Lower leg skin (tissue), 3 donors: ENCODE measurements at regions not wholly inside any gene's neighbourhood (a gene's known extent, or its start where the extent isn't known, plus 50 kb on each side); places are given as distances from the start of the nearest gene placed in this dataset.

Source experiments
- CTCF ChIP-seq, 3 donors: fragments of 450-650 bp; IDR thresholded peaks; one replicate each; pipeline ENCODE4 v1.5.1; 2016; ENCODE audit warnings: antibody characterized with exemption in 3 of 3, mild to moderate bottlenecking in 3 of 3, moderate library complexity in 2 of 3
- POLR2A ChIP-seq, 2 donors: fragments of 450-650 bp; IDR thresholded peaks; one replicate each; pipeline ENCODE4 v1.6.1; 2016 to 2017; ENCODE audit warnings: antibody characterized with exemption in 2 of 2, mild to moderate bottlenecking in 1 of 2, moderate library complexity in 1 of 2

DNA sequence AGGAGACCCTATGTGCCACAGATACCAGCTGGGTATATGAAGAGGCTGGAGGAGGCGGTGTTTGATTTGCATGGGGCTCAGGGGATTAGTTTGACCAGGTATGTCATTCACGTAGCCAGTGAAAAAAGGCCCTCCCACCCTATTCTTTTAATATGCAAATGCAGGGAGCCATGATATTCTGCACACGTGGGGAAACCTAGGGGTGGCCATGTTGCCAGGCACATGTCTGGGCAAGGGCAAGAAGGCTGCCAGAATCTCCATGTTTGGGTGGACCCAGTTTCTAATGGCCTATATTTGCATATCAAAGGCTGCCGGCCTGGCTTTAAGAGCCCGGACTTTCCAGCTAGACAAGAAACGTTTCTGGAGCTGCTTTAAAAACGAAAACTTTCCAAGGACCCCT, 60.4 kb downstream of the SOX4 start:
- no peak for TF ChIP-seq POLR2A (IDR thresholded peaks at IDR 0.05)
- no peak for TF ChIP-seq CTCF (IDR thresholded peaks at IDR 0.05)
